ENCODE measurements at regions not wholly inside any gene's neighbourhood (a gene's known extent, or its start where the extent isn't known, plus 50 kb on each side); places are given as distances from the start of the nearest gene placed in this dataset.
"Not testable (repeated sequence)": the region's sequence is repeated elsewhere in the genome, so short reads cannot be mapped to it uniquely, and the experiment has no call there.

DNA sequence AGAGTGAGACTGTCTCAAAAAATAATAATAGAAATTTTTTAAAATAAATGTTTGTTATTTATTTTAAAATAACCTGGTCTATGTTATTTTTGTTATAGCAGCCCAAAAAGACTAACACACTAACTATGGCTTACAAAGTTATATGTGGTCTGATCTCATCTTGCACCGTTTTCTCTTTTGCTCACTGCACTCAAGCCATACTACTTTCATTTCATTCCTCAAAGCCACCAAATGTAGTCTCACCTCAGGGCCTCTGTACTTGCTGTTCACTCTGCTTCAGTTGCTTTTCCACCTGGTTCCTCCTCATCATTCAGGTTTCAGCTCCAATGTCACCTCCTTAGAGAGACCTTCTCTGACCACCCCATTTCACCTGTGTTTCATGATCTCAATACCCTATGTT, 55.2 kb upstream of the MDM1 start:
- TF ChIP-seq ZFX (IDR thresholded peaks at IDR 0.05) = no peak
- TF ChIP-seq, protein P1, sequence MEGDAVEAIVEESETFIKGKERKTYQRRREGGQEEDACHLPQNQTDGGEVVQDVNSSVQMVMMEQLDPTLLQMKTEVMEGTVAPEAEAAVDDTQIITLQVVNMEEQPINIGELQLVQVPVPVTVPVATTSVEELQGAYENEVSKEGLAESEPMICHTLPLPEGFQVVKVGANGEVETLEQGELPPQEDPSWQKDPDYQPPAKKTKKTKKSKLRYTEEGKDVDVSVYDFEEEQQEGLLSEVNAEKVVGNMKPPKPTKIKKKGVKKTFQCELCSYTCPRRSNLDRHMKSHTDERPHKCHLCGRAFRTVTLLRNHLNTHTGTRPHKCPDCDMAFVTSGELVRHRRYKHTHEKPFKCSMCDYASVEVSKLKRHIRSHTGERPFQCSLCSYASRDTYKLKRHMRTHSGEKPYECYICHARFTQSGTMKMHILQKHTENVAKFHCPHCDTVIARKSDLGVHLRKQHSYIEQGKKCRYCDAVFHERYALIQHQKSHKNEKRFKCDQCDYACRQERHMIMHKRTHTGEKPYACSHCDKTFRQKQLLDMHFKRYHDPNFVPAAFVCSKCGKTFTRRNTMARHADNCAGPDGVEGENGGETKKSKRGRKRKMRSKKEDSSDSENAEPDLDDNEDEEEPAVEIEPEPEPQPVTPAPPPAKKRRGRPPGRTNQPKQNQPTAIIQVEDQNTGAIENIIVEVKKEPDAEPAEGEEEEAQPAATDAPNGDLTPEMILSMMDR (conservative IDR thresholded peaks at IDR 0.05) = no peak
- no peak overlapping the region for H3K27ac ChIP-seq

DNA sequence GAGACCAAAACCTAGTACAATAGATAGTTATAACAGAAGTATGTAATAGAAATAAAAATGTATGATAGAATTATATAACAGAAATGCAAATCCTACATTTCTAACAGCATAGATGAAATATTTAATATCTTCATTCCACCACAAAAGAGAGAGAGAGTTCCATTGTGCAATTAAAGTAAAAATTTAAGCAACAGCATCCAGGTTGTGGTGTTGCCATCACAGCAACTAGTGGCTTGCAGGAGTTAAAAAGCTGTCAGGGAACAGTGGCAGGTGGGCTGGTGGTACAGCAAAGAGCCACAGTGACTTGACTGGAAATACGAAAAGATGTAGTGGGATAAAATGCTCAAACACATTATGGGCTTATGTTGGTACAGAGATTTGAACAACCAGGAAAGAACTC, 57.1 kb upstream of the MDM1 start:
- TF ChIP-seq ZFX (IDR thresholded peaks at IDR 0.05) = no peak
- TF ChIP-seq, protein P1 (conservative IDR thresholded peaks at IDR 0.05) = no peak
- no peak overlapping the region for H3K27ac ChIP-seq

DNA sequence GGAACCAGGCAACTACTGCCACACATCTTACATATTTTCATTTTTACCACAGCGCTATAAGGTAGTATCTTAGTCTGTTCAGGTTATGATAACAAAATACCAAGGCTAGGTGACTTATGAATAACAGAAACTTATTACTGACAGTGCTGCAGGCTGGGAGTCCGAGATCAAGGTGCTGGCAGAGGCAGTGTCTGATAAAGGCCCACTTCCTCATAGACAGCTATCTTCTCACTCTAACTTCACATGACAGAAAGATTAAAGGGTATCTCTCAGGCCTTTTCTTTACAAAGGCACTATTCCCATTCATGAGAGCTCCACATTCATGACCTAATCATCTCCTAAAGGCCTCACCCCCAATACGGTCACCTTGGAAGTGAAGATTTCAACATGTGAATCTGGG, 59.8 kb upstream of the MDM1 start:
- no peak overlapping the region for H3K27ac ChIP-seq
- TF ChIP-seq, protein P1 (conservative IDR thresholded peaks at IDR 0.05) = no peak
- no peak for TF ChIP-seq ZFX (IDR thresholded peaks at IDR 0.05)

DNA sequence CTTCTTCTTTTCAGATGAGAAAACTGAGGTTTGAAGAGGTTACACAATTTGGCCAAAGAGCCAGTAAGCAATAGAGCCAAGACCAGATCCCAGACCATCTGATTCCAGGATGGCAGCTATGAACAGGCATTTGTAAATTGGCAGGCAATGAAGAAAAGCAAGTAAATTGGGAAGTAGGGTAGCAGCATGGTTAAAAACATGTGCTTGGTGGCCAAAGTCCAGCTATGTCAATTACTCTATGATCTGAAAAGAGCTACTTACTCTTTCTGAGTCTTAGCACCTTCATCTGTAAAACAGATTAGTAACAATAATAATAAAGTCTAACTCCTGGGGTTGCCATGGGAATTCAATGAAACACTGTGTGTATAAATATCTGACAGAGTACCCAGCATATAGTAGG, 60.2 kb upstream of the MDM1 start:
- TF ChIP-seq, protein P1 (conservative IDR thresholded peaks at IDR 0.05) = no peak
- no peak for TF ChIP-seq ZFX (IDR thresholded peaks at IDR 0.05)
- H3K27ac ChIP-seq = no peak overlapping the region

DNA sequence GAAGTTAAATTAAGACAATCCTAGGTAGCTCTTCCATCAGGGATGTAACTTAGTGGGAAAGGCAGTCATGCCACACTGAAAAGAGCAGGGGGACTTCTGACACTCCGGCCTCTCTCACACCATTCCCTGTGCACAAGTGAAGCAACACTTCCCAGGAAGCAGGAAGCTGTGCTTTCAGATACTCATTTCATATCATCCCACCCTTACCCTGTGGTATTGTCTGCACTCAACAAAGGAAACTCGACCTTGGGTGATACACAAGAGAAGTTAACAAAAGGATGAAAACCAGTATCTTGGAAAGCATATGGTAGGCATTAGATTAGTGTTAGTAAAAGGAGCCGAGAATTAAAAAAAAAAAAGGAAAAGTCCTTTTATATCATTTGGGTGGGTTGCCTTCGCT, 61.3 kb upstream of the MDM1 start:
- TF ChIP-seq, protein P1 (conservative IDR thresholded peaks at IDR 0.05) = no peak
- TF ChIP-seq ZFX (IDR thresholded peaks at IDR 0.05) = no peak
- no peak overlapping the region for H3K27ac ChIP-seq

DNA sequence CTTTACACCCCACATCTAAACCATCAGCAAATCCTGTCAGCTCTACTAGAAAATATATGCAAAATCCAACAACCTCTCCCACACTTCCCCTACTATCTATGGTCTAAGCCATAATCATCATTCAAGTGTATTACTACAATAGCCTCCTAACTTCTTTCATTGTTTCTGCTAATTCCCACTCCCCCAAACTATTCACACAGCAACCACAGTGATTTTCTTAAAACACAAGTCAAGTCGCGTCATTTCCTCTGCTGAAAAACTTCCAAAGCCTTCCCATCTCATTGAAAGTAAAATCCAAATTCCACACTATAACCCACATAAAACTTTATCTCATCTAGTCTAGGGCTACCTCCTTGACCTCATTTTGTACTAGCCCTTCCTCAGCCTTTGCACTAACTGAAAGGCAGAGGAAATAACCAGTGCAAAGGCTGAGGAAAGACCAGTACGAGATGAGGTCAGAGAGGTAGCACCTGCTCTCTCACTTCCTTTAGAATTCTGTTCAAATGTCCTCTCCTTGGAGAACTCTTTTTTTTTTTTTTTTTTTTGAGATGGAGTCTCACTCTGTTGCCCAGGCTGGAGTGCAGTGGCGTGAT, 65.5 kb upstream of the MDM1 start:
- H3K27ac ChIP-seq = no peak overlapping the region
- TF ChIP-seq, protein P1 (conservative IDR thresholded peaks at IDR 0.05) = no peak
- TF ChIP-seq ZFX (IDR thresholded peaks at IDR 0.05) = no peak

DNA sequence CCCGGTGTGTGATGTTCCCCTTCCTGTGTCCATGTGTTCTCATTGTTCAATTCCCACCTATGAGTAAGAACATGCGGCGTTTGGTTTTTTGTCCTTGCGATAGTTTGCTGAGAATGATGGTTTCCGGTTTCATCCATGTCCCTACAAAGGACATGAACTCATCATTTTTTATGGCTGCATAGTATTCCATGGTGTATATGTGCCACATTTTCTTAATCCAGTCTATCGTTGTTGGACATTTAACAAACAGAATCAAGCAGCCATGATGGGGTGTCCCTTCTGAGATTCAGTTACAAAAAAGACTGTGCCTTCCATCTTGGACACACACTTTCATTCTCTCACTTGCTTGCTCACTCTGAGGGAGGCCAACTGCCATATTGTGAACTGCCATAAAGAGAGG, 66.5 kb upstream of the MDM1 start:
- not testable (repeated sequence) for H3K27ac ChIP-seq

DNA sequence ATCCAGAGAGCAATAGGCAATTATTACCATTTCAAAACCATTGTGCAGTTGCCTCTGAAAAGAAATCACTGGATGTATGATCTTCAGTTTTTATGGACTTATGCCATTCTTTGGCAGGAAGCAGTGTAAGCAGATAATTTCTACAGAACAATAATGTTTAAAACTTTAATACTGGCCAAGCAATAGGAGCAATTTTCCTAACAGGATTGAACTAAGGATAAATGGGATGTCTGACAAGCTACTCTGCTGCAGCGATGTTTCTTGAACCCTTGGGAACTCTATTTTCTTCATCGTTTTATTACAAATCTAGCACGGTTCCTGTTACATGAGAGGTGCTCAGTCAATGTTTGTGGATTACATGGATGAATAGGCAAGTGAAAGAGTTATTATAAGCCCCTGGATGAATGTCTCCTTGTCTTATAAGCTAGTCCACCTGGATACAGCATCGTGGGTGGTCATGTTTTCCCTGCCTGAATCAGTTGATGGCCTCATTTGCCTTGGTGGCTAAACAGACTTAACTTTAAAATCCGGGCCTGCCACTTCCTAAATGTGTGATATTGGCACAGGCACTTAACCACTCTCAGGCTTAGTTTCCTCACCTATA, 68.2 kb upstream of the MDM1 start:
- no peak overlapping the region for H3K27ac ChIP-seq
- TF ChIP-seq, protein P1 (conservative IDR thresholded peaks at IDR 0.05) = no peak
- no peak for TF ChIP-seq ZFX (IDR thresholded peaks at IDR 0.05)

Measured in C4-2B (cell line).